Kidney epithelial cell (primary cell): ENCODE measurements at regions not wholly inside any gene's neighbourhood (a gene's known extent, or its start where the extent isn't known, plus 50 kb on each side); places are given as distances from the start of the nearest gene placed in this dataset.

Source experiments
- DNase-seq: peaks from one replicate; pipeline ENCODE4 v3.0.0-alpha.2; 2010; ENCODE audit warnings: low read depth
- H3K27me3 ChIP-seq: 2 replicates; pipeline ENCODE4 v1.6.0; 2011; ENCODE audit warnings: low read length; ENCODE audit not compliant: control insufficient read depth, insufficient read depth
- H3K36me3 ChIP-seq: 2 replicates; pipeline ENCODE4 v1.5.1; 2011; ENCODE audit warnings: low read length; ENCODE audit not compliant: control insufficient read depth, insufficient read depth
- H3K4me3 ChIP-seq: 2 replicates; pipeline ENCODE4 v1.5.1; 2011; ENCODE audit warnings: low read depth, mild to moderate bottlenecking, control low read depth, low read length
- TF ChIP-seq, protein P1 (sequence below): IDR thresholded peaks from 2 replicates; pipeline ENCODE4 v1.5.1; 2011; ENCODE audit warnings: mild to moderate bottlenecking, moderate library complexity, low read length, control low read depth, inconsistent platforms; ENCODE audit not compliant: insufficient read depth, poor library complexity, severe bottlenecking

DNA sequence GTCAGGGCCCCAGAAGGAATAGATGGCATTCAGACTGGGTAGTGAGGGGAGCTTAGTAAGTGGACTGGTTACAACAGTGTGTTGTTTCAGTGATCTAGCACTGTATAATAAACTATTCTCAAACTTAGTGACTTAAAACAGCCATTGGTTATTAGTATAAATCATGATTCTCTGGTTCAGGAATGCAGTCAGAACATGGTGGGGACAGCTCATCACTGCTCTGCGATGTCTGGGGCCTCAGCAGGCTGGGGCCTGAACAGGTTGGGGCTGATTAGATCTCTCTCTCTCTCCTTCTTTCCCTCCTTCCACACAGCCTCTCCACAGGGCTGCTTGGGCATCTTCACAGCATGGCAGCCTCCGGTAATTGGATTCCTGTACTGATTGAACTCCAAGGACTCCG, 160.4 kb downstream of the GATB start:
- H3K4me3 ChIP-seq, result no peak overlapping the region
- DNase-seq, result no peak
- no peaks in the 10 kb centered on the region for H3K36me3 ChIP-seq
- TF ChIP-seq, protein P1, sequence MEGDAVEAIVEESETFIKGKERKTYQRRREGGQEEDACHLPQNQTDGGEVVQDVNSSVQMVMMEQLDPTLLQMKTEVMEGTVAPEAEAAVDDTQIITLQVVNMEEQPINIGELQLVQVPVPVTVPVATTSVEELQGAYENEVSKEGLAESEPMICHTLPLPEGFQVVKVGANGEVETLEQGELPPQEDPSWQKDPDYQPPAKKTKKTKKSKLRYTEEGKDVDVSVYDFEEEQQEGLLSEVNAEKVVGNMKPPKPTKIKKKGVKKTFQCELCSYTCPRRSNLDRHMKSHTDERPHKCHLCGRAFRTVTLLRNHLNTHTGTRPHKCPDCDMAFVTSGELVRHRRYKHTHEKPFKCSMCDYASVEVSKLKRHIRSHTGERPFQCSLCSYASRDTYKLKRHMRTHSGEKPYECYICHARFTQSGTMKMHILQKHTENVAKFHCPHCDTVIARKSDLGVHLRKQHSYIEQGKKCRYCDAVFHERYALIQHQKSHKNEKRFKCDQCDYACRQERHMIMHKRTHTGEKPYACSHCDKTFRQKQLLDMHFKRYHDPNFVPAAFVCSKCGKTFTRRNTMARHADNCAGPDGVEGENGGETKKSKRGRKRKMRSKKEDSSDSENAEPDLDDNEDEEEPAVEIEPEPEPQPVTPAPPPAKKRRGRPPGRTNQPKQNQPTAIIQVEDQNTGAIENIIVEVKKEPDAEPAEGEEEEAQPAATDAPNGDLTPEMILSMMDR, result no peak
- no peaks in the 10 kb centered on the region for H3K27me3 ChIP-seq

DNA sequence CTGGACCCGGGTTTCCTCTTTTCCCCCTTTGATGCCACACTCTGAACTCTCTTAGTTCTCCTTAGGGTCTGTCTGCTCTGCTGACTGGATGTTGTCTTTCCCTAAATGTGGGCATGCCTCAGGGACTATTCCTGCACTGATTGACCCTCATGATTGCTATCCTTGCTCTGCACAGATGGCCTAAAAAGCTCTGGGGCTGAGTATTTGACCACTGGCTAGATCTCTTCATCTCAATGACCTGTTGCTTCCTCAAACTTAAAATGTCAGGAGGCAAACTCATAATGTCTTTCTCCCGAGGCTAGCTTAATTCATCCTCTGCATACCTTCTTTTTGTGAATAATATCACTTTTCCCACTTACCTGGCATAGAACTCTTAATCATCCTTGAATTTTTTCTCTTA, 157.4 kb downstream of the GATB start:
- DNase-seq, result no peak
- no peak overlapping the region for H3K4me3 ChIP-seq
- H3K36me3 ChIP-seq, result no peaks in the 10 kb centered on the region
- H3K27me3 ChIP-seq, result no peaks in the 10 kb centered on the region
- TF ChIP-seq, protein P1, result no peak

DNA sequence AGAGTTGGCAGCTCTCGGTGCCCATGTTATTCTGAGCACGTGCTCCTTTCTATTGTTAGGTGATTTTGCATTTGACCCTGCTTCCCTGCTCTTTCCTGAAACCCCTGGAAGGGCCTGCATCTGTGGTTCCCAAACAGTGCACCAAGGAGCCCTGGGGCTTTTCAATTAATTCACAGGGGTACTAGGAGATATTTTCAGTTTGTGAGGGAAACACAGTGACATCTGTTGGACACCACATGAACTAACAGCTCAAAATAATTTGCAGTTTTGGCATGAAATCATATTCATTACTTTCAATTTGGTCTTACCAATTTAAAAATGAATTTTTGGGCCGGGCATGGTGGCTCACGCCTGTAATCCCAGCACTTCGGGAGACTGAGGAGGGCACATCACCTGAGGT, 156.6 kb downstream of the GATB start:
- no peak for DNase-seq
- TF ChIP-seq, protein P1, result peak; percentile 42
- Histone ChIP-seq H3K36me3 (no peaks in the 10 kb centered on the region), H3K4me3 (no peak overlapping the region), H3K27me3 (no peaks in the 10 kb centered on the region)

DNA sequence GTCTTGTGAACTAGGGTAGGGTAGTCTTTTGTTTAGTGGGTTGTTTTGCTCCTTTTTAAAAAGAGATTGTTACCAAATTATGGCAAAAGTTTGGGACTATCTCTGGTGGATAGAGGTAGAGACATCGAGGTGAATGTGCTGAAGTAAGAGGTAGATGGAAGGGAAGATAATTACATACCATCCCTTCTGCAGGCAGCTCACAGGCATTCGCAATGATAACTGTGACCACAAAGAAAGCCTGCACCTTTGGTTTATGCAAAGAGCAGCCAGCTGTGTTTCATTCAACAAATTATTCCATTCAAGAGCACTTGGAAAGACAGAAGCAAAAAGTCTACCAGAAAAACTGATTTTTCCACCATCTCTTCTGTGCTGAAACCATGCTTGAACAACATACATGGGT, 155.6 kb downstream of the GATB start:
- no peak for DNase-seq
- H3K36me3 ChIP-seq, result no peaks in the 10 kb centered on the region
- H3K27me3 ChIP-seq, result no peaks in the 10 kb centered on the region
- TF ChIP-seq, protein P1, result no peak
- H3K4me3 ChIP-seq, result no peak overlapping the region

DNA sequence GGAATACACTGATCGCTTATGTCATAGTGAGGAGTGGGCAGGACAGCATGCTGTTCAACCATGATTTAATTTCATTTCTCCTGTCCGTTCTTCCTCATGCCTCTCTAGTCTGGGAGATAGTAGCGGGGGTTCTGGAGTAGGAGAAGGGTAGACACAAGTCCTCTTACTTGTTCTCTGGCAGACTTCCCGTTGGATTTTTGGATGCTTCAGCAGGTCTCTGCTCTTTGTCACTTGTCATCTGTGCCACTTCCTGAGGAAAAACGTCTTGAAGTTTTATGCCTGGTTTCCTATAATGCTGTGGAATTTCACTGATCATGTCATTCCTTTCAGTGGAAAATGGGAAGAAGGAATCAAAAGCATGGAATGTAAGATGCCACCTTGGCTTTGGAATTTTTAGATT, 154.7 kb downstream of the GATB start:
- TF ChIP-seq, protein P1, result no peak
- DNase-seq, result no peak
- Histone ChIP-seq H3K4me3 (no peak overlapping the region), H3K36me3 (no peaks in the 10 kb centered on the region), H3K27me3 (no peaks in the 10 kb centered on the region)

DNA sequence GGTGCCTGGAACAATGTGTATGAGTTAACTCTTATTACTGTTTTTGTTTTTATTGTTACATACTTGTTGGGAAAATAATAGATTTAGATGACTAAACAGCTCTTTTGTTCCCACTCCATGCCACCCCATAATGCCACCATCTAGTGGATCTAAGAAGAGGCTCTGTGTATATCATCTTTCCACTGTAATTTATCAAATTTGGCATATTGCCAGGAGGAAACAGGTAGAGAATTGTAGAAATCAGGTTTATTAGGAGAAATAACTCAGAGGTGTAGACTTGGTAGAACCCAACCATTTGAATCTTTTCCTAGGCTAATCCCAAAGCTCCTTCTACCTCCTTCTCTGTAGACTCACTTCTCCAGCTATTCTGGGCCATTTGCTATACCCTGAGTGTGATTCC, 150.6 kb downstream of the GATB start:
- Histone ChIP-seq H3K4me3 (no peak overlapping the region), H3K36me3 (no peaks in the 10 kb centered on the region), H3K27me3 (no peaks in the 10 kb centered on the region)
- DNase-seq, result no peak
- TF ChIP-seq, protein P1, result no peak
